ENCODE measurements at regions not wholly inside any gene's neighbourhood (a gene's known extent, or its start where the extent isn't known, plus 50 kb on each side); places are given as distances from the start of the nearest gene placed in this dataset.

GRCh38 chr9:87381746-87382145, 115.9 kb upstream of the DAPK1 start:
- no peaks in the 10 kb centered on the region for H3K23me2 ChIP-seq (ENCODE audit: low read depth, low read length)
- no peak overlapping the region for H4K8ac ChIP-seq (ENCODE audit: extremely low read depth, insufficient read depth, low read length)
- no peak for FAIRE-seq
- no peak overlapping the region for H3K18ac ChIP-seq (ENCODE audit: extremely low read depth, low read length)
- no peaks in the 10 kb centered on the region for H3K79me2 ChIP-seq (ENCODE audit: control insufficient read depth in 1 of 2, insufficient read depth in 2 of 2, low read length in 2 of 2)
- no peak overlapping the region for H2BK15ac ChIP-seq (ENCODE audit: low read length)
- no peak overlapping the region for H3K4me3 ChIP-seq (ENCODE audit: extremely low read depth in 1 of 4, insufficient read depth in 2 of 4, low read depth in 3 of 4, low read length in 4 of 4)
- peak overlapping the region; percentile 85 for H2BK120ac ChIP-seq (replicated peaks; ENCODE audit: low read depth, low read length)
- H3K23ac ChIP-seq (ENCODE audit: insufficient read length) = no peak overlapping the region
- H3K4me1 ChIP-seq (replicated peaks in 1 of 4; ENCODE audit: control insufficient read depth in 3 of 4, insufficient read depth in 4 of 4, low read length in 3 of 4) = peaks cover 0 to 4% (median 0%) of the 10 kb centered on the region in 4 experiments; a peak in 3 of 7 replicates
- no peaks in the 10 kb centered on the region for H3K79me1 ChIP-seq (ENCODE audit: low read depth, low read length)
- H3K36me3 ChIP-seq (ENCODE audit: control insufficient read depth in 2 of 4, insufficient read depth in 4 of 4, low read length in 3 of 4) = no peaks in the 10 kb centered on the region; a peak in 1 of 8 replicates
- no peak overlapping the region for H3K4ac ChIP-seq (replicated peaks; ENCODE audit: insufficient read length, low read depth, low read length)
- H4K20me1 ChIP-seq (replicated peaks in 1 of 2; ENCODE audit: control insufficient read depth in 1 of 2, insufficient read depth in 2 of 2, low read length in 2 of 2) = no peaks in the 10 kb centered on the region
- peak overlapping the region; percentile 53; the same call in 1 of the 2 replicates for H2BK5ac ChIP-seq (ENCODE audit: low read depth, low read length)
- 0 out of 2 replicates have a peak overlapping the region, but pooled peaks have one; percentile 10 for H2AK5ac ChIP-seq (ENCODE audit: low read depth, low read length)
- H3K9me3 ChIP-seq (ENCODE audit: insufficient read depth in 2 of 2, low read depth in 1 of 2, low read length in 1 of 2) = no peaks in the 10 kb centered on the region
- H3K9ac ChIP-seq (replicated peaks in 1 of 4; ENCODE audit: extremely low read depth in 1 of 4, low read depth in 3 of 4, low read length in 3 of 4) = no peak overlapping the region
- H2BK12ac ChIP-seq (ENCODE audit: low read depth, low read length) = no peak overlapping the region; the same call in 1 of the 2 replicates
- peak overlapping the region; percentile 89 for H2BK20ac ChIP-seq (ENCODE audit: low read length)
- no peak overlapping the region for H3K27ac ChIP-seq (ENCODE audit: low read depth, low read length)
- no peak overlapping the region for H3K14ac ChIP-seq (ENCODE audit: insufficient read length)
- DNase-seq (ENCODE audit: low read depth in 1 of 2, low spot score in 2 of 2) = no peak
- H3K56ac ChIP-seq (replicated peaks; ENCODE audit: insufficient read length, low read depth, low read length) = no peak overlapping the region
- TF ChIP-seq BCL11A (IDR thresholded peaks at IDR 0.05; ENCODE audit: low read depth in 2 of 2, low read length in 2 of 2) (no peak), BACH1 (IDR thresholded peaks at IDR 0.05; ENCODE audit: low read length) (no peak), PHF8 (conservative IDR thresholded peaks at IDR 0.05; ENCODE audit: low read depth, low read length) (no peak), JUND (IDR thresholded peaks at IDR 0.05; ENCODE audit: low read length) (no peak), ASH2L (IDR thresholded peaks at IDR 0.05; ENCODE audit: low read length) (no peak)
- no peaks in the 10 kb centered on the region for H3K27me3 ChIP-seq (replicated peaks in 1 of 4; ENCODE audit: control insufficient read depth in 3 of 4, extremely low read depth in 1 of 4, insufficient read depth in 3 of 4, low read length in 3 of 4)
- CTCF ChIA-PET (ENCODE audit: partially characterized antibody) = interaction anchor here (0.5 kb wide), 1 partner anchor 114 kb away, joined by 3 read pairs; no protein-coding TSS in a partner anchor
- WGBS, 2 experiments (ENCODE audit: extremely low coverage in 1 of 2, insufficient coverage in 1 of 2, insufficient read length in 1 of 2, insufficient replicate concordance in 2 of 2, low coverage in 1 of 2, low lambda C conversion rate in 2 of 2, missing lambda C conversion rate in 1 of 2) = 93% methylated on average over 4 of the region's 4 CpGs; no CpG with 5 or more reads in 1 of the 2 experiments
- H2AFZ ChIP-seq (ENCODE audit: low read length) = no peak overlapping the region
- POLR2A ChIA-PET (ENCODE audit: partially characterized antibody) = interaction anchor here (0.7 kb wide), 1 partner anchor 134 kb away, joined by 3 read pairs; no protein-coding TSS in a partner anchor
- H3K4me2 ChIP-seq (ENCODE audit: insufficient read depth in 1 of 2, low read depth in 2 of 2, low read length in 2 of 2) = no peak overlapping the region
- H4K91ac ChIP-seq (replicated peaks; ENCODE audit: insufficient read length, low read length) = no peak overlapping the region
- H4K5ac ChIP-seq (ENCODE audit: insufficient read length, low read depth, low read length) = no peak overlapping the region
